ENCODE measurements at regions not wholly inside any gene's neighbourhood (a gene's known extent, or its start where the extent isn't known, plus 50 kb on each side); places are given as distances from the start of the nearest gene placed in this dataset.

GRCh38 chr7:91720260-91720937 lies 160.1 kb downstream of the MTERF1 start:
- Histone ChIP-seq H2AFZ (ENCODE audit: low read depth, low read length) (no peak overlapping the region), H3K27ac (ENCODE audit: low read length) (no peak overlapping the region), H4K20me1 (ENCODE audit: insufficient read depth) (no peaks in the 10 kb centered on the region), H3K36me3 (ENCODE audit: insufficient read depth, low read length) (no peaks in the 10 kb centered on the region), H3K9me3 (ENCODE audit: low read length) (no peaks in the 10 kb centered on the region), H3K4me3 (ENCODE audit: low read length) (no peak overlapping the region), H3K27me3 (ENCODE audit: insufficient read depth, low read depth, low read length) (no peaks in the 10 kb centered on the region), H3K4me2 (ENCODE audit: low read length) (no peak overlapping the region), H3K9me2 (ENCODE audit: insufficient read depth, low read length) (no peaks in the 10 kb centered on the region), H3K79me2 (replicated peaks; ENCODE audit: insufficient read depth, low read length) (no peaks in the 10 kb centered on the region), H3F3A (ENCODE audit: insufficient read depth, low read length, poor library complexity, severe bottlenecking) (no peaks in the 10 kb centered on the region), H3K9ac (ENCODE audit: low read length) (no peak overlapping the region)
- TF ChIP-seq TAF1 (IDR thresholded peaks at IDR 0.05; ENCODE audit: low read depth) (no peak), CTCF (IDR thresholded peaks at IDR 0.05; ENCODE audit: poor library complexity, severe bottlenecking) (no peak), POLR2AphosphoS5 (IDR thresholded peaks at IDR 0.05) (no peak), EZH2 (IDR thresholded peaks at IDR 0.05; ENCODE audit: borderline replicate concordance, insufficient read depth, low read length, poor library complexity, severe bottlenecking) (no peak), MXI1 (conservative IDR thresholded peaks at IDR 0.05; ENCODE audit: poor library complexity, severe bottlenecking) (no peak), EP300 (conservative IDR thresholded peaks at IDR 0.05; ENCODE audit: poor library complexity, severe bottlenecking) (no peak), REST (IDR thresholded peaks at IDR 0.05; ENCODE audit: borderline replicate concordance) (no peak), SMC3 (conservative IDR thresholded peaks at IDR 0.05; ENCODE audit: poor library complexity) (no peak), RAD21 (conservative IDR thresholded peaks at IDR 0.05) (no peak)

- H3K27ac ChIP-seq (ENCODE audit: low read length) = no peak overlapping the region
Measured at GRCh38 chr7:91722831-91723230, 157.7 kb downstream of the MTERF1 start.

More at GRCh38 chr7:91722831-91723230, 157.7 kb downstream of the MTERF1 start:
- Histone ChIP-seq H3K4me2 (ENCODE audit: low read length) (no peak overlapping the region), H3K9ac (ENCODE audit: low read length) (no peak overlapping the region), H3F3A (ENCODE audit: insufficient read depth, low read length, poor library complexity, severe bottlenecking) (no peaks in the 10 kb centered on the region), H3K4me3 (ENCODE audit: low read length) (no peak overlapping the region), H3K27me3 (ENCODE audit: insufficient read depth, low read depth, low read length) (no peaks in the 10 kb centered on the region), H3K9me2 (ENCODE audit: insufficient read depth, low read length) (no peaks in the 10 kb centered on the region), H3K79me2 (replicated peaks; ENCODE audit: insufficient read depth, low read length) (no peaks in the 10 kb centered on the region), H4K20me1 (ENCODE audit: insufficient read depth) (no peaks in the 10 kb centered on the region), H2AFZ (ENCODE audit: low read depth, low read length) (no peak overlapping the region), H3K36me3 (ENCODE audit: insufficient read depth, low read length) (no peaks in the 10 kb centered on the region), H3K9me3 (ENCODE audit: low read length) (no peaks in the 10 kb centered on the region)
- no peak for TF ChIP-seq POLR2AphosphoS5 (IDR thresholded peaks at IDR 0.05)
- TF ChIP-seq SMC3 (conservative IDR thresholded peaks at IDR 0.05; ENCODE audit: poor library complexity) = no peak
- no peak for TF ChIP-seq RAD21 (conservative IDR thresholded peaks at IDR 0.05)
- TF ChIP-seq EP300 (conservative IDR thresholded peaks at IDR 0.05; ENCODE audit: poor library complexity, severe bottlenecking) = no peak
- TF ChIP-seq REST (IDR thresholded peaks at IDR 0.05; ENCODE audit: borderline replicate concordance) = no peak
- no peak for TF ChIP-seq CTCF (IDR thresholded peaks at IDR 0.05; ENCODE audit: poor library complexity, severe bottlenecking)
- TF ChIP-seq TAF1 (IDR thresholded peaks at IDR 0.05; ENCODE audit: low read depth) = no peak
- no peak for TF ChIP-seq EZH2 (IDR thresholded peaks at IDR 0.05; ENCODE audit: borderline replicate concordance, insufficient read depth, low read length, poor library complexity, severe bottlenecking)
- no peak for TF ChIP-seq MXI1 (conservative IDR thresholded peaks at IDR 0.05; ENCODE audit: poor library complexity, severe bottlenecking)

All from neural cell (in vitro differentiated cells).